ENCODE measurements at regions not wholly inside any gene's neighbourhood (a gene's known extent, or its start where the extent isn't known, plus 50 kb on each side); places are given as distances from the start of the nearest gene placed in this dataset.

- TF ChIP-seq CTCF (IDR thresholded peaks at IDR 0.05 in 4 of 5, conservative IDR thresholded peaks at IDR 0.05 in 1 of 5) (no peak), POLR2A (IDR thresholded peaks at IDR 0.05) (no peak)
Observed at GRCh38 chr12:115716551-115716950, 560.9 kb downstream of the MED13L start.

Measured in gastrocnemius medialis (tissue), 4 donors.